ENCODE measurements at regions not wholly inside any gene's neighbourhood (a gene's known extent, or its start where the extent isn't known, plus 50 kb on each side); places are given as distances from the start of the nearest gene placed in this dataset.
"Not testable (repeated sequence)": the region's sequence is repeated elsewhere in the genome, so short reads cannot be mapped to it uniquely, and the experiment has no call there.

DNA sequence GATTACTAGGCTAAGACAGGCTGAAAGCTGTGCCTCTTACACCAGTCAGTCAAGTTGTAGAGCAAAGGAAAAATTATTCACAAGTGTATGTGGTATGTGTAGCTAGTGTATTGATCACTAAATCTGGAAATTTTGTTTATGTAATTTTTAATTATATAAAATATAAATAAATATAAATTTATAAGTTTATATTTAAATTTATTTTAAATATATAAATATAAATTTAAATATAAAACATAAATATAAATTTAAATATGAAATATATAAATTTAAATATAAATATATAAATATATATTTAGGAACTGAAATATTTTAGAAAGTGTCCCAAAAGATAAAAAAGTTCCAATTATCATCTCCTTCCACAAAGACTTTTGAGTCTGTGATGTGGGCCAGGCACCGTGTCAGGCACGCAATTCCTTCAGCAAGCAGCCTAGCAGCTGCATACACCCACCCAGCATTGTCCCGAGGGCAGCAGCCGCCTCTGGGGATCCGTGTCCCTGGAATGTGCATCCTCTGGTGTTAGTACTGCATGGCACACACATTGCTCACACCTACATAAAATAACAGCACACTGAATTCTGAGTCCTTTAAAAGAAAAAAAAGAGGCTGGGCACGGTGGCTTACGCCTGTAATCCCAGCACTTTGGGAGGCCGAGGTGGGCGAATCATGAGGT, 1098.0 kb downstream of the BRD1 start:
- no peak for DNase-seq (ENCODE audit: low spot score)

DNA sequence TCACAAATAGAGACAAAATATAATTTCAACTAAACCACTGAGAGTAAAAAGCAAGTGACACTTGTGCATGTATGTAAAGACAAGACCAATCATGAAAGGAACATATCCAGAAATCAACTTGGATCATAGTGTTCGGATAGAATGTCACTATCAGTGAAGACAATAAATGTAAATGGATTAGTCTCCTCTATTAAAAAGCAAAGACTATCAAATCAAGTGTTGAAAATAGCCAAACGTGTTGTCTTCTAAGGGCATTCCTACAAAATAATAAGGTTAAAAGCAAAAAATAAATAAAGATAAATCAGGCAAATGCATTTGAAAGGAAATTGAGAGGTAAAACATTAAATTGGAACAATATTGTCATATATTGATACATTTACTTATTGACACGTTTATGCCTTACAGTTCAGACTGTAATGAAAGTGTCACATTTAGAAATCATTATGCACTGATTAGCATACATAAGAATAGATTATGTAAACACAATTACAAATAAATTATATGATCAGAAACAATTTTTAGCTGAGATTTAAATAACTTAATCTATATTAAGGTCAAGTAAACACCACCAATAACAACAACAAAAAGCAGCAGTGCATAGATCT, 1100.1 kb downstream of the BRD1 start:
- DNase-seq (ENCODE audit: low spot score): no peak

DNA sequence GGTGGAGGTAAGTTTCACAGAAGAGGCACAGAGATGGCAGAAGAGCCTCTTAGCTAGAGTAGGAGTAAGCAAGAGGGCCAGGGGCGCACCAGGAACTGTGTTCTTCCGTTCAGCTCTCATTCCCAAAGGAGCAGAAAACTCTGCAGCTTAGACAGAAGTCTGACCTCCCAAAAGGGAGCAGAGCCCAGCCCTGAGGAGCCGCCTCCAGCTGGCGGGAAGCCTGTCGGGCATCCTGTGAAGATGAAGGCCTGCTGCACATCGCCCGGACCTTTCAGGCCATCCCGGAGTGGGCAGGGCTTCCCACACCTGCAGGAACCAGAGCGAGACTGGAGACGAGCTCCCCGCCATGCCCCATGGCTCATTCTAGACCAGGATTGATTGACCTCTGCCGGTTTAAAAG, 1102.8 kb downstream of the BRD1 start:
- DNase-seq (ENCODE audit: low spot score): no peak

DNA sequence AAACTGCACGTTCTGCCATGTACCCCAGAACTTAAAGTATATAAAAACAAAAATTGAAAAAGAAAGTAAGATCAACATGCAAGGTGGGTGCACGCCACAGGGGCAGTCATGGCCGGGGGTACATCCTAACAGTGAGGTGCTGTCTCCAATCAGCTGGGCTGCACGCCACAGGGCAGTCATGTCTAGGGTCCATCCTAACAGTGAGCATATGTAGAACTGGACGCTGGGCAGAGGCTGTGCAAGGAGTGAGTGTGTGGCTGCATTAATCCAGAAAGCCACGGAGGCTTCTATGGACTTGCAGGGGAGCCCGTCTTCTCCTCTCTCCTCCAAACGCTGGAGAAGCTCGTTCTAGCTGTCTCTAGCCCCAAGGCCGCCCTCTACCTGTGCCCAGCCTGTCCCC, 1105.0 kb downstream of the BRD1 start:
- DNase-seq (ENCODE audit: low spot score): no peak

DNA sequence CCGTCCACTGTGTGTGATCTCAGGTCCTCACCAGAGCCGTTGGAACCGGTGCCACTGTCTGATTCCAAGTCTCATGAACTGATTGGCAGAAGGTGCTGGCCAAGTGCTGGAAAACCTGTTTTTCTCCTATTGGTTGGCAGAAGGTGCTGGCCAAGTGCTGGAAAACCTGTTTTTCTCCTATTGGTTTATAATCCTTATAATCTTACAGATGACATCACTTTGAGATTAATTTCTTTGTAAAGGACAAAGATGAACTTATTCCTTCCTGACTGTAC, 1106.3 kb downstream of the BRD1 start:
- no peak for DNase-seq (ENCODE audit: low spot score)

DNA sequence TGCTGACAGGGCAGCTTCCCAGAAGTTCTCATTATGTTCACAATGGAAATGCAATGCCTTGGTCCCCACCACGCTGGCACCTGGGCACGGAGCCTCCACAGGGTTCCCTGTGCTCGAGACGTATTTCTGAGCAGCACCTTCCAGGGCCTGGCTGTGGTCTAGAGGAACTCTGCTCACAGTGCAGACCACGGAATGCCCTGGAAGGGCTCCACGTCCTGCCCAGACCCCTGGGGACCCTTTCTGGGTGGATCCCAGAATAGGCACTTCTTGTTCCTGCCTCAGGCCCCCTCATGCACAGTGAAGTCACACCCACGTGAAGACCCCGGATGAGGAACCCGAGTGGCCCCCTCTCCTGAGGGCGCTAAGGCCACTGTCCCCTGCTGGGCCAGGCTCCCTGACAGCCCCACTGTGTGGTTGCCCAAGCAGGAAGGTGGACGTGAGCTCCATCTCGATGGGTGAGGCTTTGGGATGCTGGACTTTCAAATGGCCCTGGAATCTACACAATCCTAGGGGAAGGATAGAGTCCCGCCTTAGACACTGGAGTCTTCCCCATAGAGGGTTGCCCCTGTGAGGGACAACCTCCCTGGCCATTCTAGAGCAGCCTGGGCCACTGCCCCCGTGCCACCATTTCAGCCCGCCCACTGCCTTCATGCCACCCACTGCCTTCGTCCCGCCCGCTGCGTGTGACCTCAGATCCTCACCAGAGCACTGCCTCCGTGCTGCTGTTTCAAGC, 1106.8 kb downstream of the BRD1 start:
- no peak for DNase-seq (ENCODE audit: low spot score)

DNA sequence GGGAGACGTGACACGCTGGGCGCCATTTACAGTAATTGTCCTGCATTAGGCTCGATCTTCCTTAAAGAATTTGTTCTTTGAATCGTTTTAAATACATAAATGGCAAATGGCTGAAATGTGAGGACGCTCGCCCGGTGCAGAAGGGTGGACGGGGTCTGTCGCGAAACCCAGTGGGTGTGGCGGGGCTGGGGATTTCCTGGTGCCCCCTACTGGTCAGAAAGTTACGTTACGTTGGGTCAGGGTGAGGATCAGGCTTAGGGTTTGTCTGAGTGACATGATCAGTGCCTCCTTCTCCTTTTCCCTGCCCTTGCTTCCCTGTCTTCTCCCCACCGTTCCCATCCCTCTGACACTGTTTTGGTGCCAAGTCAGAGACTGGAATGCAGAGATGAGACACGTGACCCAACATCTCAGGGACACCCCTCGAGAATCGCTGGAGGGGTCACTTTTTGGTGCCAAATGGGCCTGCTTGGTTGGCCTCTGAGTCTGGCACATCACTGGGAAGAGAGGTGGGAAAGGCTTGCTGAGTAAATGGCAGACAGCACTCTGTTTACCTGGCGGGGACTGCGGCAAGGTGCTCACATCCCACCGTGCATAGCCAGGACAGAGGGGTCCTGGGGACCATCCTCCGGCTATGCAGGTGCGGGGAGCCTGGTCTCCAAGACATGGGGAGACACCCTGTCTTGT, 1107.6 kb downstream of the BRD1 start:
- no peak for DNase-seq (ENCODE audit: low spot score)

DNA sequence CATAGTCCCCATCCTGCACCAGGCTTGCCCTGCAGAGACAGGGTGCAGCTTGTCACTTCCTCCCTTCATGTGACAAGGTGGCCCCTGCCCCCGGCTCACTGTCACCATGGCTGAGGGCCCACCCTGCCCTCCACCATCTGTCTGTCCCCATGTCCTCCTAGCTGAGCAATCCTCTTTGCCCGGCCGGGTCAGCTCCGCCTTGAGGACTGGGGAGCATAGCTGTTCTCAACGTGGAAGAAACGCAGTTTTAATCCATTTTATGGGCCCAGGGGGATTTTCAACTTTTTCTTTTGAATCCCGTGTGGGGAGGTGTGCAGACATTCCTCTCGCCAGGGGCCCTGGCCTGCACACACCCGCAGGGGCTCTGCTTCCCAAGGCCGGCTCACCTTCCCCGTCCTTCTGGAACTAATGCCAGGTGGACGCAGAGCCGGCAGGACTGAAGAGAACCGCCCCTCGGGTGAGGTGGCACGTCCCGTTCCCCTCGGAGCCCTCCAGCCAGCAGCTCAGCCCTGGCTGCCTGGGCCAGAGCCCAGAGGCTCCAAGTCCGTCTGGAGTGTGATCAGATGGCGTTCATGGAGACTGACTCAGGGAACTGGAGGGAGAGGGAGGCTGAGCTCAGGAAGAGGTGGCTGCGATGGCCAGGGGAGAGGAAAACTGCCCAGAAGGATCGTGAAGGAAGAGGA, 1108.7 kb downstream of the BRD1 start:
- DNase-seq (ENCODE audit: low spot score): no peak

DNA sequence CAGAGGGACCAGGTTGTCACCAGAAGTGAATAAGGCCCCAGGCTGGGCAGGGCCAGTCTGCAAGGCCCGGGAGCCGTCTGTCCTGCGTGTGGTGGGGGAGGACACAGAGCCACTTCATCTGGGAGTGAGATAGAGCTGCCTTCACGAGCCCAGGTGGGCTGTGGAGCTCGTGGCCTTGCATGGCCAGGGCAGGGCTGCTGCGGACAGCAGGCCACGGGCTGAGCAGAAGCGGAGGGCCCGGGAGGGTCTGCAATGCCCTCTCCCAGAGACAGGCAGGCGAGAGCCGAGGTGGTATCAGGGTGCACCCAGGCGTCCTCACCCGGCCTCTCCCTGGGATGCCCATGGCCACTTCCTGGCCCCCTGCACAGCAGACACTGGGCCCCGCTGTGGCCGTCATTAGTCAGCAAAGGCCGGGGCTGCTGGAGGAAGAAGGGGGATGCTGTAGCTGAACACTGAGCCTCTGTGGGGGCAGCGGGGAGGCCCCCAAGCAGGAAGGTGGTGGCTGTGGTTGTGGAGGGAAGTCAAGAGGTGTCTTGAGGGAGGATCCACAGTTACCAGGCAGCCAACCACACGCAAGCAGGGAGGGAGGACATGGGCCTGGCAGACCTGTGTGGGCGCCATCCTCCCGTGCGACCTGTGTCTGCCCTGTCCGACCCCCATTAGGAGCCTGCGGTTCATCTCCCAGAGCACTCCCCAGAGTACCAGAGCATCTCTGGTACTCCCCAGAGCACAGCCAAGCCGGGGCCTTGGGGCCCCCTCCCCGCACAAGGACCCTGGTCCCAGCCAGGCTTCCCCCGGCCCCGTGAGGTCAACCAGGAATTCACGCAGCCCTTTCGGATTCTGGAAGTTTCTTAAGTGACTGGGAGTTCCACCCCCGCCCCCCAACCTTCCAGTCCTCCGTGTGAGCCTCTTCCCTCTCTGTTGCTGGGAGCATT, 1109.5 kb downstream of the BRD1 start:
- no peak for DNase-seq (ENCODE audit: low spot score)

DNA sequence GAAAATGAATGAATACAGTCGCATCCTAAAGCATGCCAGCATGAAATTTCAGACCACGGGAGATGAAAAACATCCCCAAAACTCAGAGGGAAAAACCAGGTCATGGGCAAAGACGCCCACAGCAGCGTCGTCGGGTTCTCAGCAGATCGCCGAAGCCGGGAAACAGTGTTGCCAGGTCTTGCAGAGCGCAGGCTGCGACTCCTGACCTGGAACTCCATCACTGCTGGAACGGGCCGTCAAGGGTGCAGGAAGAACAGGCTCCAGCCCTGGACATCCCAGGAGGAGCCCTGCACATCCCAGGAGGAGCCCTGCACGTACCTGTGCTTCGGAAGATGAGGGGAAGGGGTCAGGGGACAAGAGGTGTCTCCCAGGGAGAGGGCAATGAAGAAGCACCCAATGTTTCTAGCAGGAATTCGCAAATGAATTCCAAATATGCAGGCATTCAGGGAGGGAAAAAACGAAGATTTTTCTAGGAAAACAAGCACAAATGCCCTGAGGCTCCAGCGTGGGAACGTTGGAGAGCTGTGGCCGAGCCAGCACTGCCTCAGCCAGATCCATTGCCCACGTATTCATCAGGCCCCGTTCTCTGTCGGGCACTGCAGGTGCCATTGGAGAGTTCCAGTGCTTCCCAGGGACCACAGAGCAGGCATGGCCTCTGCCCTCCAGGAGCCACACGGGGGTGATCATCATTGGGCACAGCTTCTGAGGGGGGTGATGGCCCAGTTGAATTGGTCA, 1110.4 kb downstream of the BRD1 start:
- DNase-seq (ENCODE audit: low spot score): no peak

DNA sequence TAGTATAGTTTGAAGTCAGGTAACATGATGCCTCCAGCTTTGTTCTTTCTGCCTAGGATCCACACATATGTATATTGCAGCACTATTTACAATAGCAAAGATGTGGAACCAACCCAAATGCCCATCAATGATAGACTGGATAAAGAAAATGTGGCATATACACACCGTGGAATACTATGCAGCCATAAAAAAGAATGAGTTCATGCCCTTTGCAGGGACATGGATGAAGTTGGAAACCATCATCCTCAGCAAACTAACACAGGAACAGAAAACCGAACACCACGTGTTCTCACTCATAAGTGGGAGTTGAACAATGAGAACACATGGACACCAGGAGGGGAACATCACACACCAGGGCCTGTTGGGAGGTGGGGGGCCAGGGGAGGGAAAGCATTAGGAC, 1111.5 kb downstream of the BRD1 start:
- not testable (repeated sequence) for DNase-seq (ENCODE audit: low spot score)

DNA sequence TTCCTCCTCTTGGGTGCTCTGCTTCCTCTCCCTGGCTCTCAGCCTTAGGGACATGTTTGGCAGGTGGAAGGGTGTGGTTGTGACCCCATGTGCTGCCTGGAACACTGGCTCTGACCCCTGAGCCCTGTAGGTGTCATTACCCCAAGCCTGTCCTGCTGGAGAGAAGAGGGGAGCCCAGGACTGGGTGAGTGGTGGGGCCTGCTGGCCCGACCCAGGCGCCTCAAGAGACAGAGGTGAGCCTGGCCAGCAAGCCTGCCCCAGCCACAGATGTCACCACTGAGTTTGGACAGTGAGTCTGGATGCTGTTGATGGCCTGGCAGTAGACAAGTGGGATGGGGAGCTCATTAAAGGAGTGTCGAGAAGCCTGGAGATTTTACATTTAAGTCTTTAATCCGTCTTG, 1112.2 kb downstream of the BRD1 start:
- DNase-seq (ENCODE audit: low spot score): no peak

DNA sequence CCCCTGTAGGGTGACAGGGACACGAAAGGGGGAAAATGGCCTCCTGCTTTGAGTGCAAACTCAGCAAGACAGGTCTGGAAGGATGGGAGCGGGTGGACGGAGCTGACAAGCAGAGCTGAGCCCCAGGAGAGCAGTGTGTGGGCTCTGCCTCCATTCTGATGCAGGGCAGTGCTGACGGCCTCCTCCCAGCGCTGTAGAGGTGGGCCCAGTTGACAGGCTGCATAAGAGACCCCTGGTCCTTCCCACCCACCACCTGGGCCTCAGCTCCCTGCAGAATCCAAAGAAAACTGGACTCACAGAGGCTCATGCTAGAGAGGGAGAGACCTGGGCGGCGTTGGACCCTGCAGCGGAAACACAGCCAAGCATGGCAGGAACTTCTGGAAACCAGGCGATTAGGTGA, 1113.4 kb downstream of the BRD1 start:
- no peak for DNase-seq (ENCODE audit: low spot score)

DNA sequence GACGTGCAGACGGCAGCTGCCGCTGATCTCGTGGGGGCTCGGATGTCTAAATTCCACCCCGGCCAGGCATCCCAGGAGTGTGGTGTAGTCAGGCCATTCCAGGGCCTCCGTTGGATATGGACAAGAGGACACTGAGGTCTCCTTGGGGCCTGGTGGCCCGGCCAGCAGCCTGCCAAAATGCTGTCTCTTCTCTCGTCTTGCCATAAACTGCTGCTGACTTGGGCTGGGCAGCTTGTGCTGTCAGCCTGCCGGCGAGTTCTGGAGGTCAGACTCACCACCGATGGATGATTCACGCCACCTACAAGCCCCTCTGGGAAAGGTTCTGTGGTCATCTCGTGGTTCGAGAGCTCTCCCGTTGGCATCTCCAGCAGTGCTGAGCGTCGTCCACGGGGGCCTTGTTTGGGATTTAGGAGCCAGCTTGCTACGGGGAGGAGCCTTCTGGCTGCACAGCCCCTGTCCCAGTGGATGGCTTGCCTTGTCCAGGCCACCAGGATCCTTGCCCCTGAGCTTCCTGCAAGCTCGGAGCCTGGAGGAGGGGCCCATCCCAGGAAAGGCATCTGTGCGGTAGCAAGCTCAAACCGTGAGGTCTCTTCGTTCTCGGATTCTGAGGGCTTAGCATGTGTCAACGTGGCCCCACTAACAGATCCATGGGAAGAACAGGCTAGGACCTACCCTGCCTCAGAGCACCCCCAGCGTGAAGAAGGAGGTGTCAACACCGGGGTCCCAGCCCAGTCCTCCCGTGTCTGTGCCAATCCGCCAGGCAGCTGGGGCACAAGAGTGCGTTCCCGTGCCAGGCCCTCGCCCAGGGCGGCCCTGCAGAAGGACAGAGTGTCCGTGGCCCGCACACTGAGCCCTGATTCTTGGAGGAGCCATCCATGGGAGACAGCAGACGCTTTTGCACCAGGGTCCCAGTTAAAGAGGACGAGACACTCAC, 1114.1 kb downstream of the BRD1 start:
- no peak for DNase-seq (ENCODE audit: low spot score)

DNA sequence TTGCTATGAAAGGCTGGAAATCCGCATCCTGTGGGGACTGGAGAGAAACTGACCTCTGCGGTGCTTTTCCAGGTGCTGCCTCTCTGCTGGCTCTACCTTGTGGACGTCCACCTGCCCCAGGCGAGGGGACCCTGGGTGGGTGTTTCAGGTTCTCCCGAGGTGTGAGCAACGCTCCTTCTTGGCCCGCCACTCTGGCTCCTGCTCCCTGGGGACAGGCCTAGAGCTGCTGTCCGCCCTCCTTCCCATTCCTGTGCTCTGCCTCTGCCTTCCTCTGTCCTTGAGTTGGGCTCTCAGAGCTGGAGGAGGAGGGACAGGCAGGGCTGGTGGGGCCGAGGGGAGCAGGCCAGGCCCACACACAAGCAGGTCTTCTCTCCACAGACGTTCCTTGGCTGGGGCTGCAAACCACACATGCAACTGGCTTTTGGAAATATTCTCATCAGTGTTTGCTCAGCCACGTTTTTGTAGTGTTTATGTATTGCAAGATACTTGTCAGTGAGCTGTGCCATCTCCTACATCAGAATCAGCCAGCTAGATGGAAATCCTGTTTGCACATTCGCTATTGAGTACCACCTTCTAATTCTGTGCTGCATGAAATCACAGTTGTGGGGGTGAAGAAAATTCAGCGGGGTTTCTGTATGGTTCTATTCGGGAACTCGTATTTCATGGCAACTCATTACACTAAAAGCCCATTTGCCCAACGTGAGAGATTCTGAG, 1115.0 kb downstream of the BRD1 start:
- DNase-seq (ENCODE audit: low spot score): no peak

DNA sequence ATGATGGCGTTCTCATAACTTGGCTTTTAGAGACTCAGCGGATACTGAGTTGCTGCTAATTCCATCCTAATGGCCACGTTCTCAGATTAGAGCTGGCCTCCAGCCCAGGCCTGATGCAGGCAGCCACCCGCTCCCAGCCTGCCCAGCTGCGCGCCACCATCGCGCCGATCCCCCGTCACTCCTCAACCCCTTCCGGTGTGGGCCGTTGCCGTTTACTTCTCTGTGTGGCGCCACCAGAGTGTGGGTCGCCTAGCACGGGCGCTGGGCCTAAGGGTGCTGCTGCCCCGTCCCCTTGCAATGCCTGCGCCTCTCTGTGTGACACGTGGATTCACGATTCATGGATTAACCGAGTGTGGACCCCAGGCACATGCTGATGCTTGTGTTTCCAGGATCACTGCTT, 1116.0 kb downstream of the BRD1 start:
- no peak for DNase-seq (ENCODE audit: low spot score)

DNA sequence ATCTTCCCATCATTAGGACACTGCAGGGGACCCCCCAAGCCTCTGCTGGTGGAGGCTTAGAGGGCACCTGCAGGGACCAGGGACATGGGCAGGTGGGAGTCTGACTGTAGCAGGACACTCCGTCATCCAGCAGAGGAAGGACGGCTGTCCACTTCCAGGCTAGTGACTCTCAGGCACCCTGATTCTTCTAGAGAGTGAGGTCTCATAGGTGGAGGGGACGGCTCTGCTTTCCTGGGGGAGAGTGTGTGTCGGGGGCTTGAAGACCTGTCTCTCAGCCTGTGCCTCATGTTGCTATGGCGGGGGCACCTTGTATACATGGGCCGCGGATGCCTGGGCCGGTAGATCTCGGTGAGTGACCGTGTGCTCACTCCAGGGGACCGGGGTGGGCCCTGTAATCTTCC, 1116.6 kb downstream of the BRD1 start:
- no peak for DNase-seq (ENCODE audit: low spot score)

DNA sequence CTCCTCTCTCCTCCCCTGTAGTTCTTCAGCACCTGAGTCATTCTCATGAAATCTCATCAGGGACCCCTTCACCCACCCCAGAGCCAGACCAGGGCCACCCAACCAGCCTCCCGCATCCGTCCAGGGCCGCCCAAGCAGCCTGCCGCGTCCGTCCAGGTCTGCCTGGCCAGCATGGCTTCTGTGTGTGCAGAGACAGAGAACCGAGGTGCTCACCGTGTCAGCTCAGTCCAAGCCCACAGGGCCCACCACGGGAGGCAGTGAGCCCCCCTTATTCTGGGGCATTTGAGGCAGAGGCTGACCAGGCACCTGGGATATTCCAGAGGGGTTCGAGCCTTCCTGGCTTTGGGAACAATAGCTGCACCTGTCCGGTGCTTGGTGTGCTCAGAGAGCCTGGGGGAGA, 1117.3 kb downstream of the BRD1 start:
- DNase-seq (ENCODE audit: low spot score): no peak

DNA sequence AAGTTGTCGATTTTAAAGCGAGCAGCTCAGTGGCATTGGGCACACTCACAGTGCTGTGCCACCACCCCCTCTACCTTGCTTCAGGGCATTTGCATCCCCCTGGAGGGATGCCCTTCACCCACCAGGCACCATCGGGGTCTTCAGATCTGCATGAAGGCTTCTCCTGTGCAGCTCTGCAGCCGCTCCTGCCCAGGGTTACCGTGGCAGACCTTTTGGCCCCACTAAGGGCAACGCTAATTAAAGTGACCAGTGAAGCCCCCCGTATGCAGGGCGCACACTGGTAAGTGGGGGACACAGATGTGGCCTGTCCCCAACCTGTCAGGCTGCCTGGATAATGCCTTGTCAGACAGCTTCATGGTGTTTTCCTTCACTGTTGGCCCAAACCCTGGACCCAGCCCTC, 1117.7 kb downstream of the BRD1 start:
- no peak for DNase-seq (ENCODE audit: low spot score)

All from AG08396 (cell line).